Liver (tissue), 8 donors: ENCODE measurements at regions not wholly inside any gene's neighbourhood (a gene's known extent, or its start where the extent isn't known, plus 50 kb on each side); places are given as distances from the start of the nearest gene placed in this dataset.

Source experiments
- DNase-seq: peaks from one replicate; pipeline ENCODE4 v3.0.0-alpha.2; 2017; ENCODE audit warnings: low spot score
- H3K27ac ChIP-seq, 2 donors: one replicate each; pipeline ENCODE4 v1.7.0; 2013; ENCODE audit warnings: inconsistent platforms in 2 of 2, low read length in 2 of 2, control low read depth in 1 of 2, low read depth in 1 of 2, mild to moderate bottlenecking in 1 of 2
- H3K27me3 ChIP-seq, 4 donors: one replicate each; pipeline versions ENCODE4 v1.6.1 to v1.7.0; 2013; ENCODE audit warnings: low read length in 3 of 4, inconsistent platforms in 1 of 4, mild to moderate bottlenecking in 1 of 4, moderate library complexity in 1 of 4; ENCODE audit not compliant: control insufficient read depth in 4 of 4, insufficient read depth in 4 of 4
- H3K36me3 ChIP-seq, 4 donors: one replicate each; pipeline versions ENCODE4 v1.6.1 to v1.7.0; 2013; ENCODE audit warnings: low read length in 3 of 4, mild to moderate bottlenecking in 3 of 4, low read depth in 1 of 4, moderate library complexity in 1 of 4; ENCODE audit not compliant: control insufficient read depth in 4 of 4, insufficient read depth in 3 of 4
- H3K4me1 ChIP-seq, 4 donors: one replicate each; pipeline versions ENCODE4 v1.6.1 to v1.7.0; 2013; ENCODE audit warnings: low read length in 3 of 4, mild to moderate bottlenecking in 3 of 4, moderate library complexity in 1 of 4; ENCODE audit not compliant: control insufficient read depth in 4 of 4, insufficient read depth in 4 of 4
- H3K4me3 ChIP-seq, 3 donors: one replicate each; pipeline versions ENCODE4 v1.6.1 to v1.7.0; 2013; ENCODE audit warnings: low read length in 3 of 3, control low read depth in 1 of 3, low read depth in 1 of 3, mild to moderate bottlenecking in 1 of 3
- H3K9ac ChIP-seq, 2 donors: one replicate each; pipeline ENCODE4 v1.7.0; 2013; ENCODE audit warnings: low read length in 2 of 2, mild to moderate bottlenecking in 2 of 2, moderate library complexity in 2 of 2, control low read depth in 1 of 2, low read depth in 1 of 2
- H3K9me3 ChIP-seq, 4 donors: one replicate each; pipeline versions ENCODE4 v1.6.1 to v1.7.0; 2013; ENCODE audit warnings: low read length in 3 of 4; ENCODE audit not compliant: control insufficient read depth in 4 of 4
- ATF3 ChIP-seq: IDR thresholded peaks from 2 replicates; pipeline ENCODE4 v1.6.1; 2016; ENCODE audit warnings: antibody characterized with exemption
- CTCF ChIP-seq: fragments of 150-350 bp; IDR thresholded peaks from 2 replicates; pipeline ENCODE4 v1.5.1; 2017; ENCODE audit warnings: improper control_type of control experiment, low read depth, low read length; ENCODE audit not compliant: missing input control
- EGR1 ChIP-seq, 2 donors: IDR thresholded peaks; 2 replicates each; pipeline ENCODE4 v1.6.1; 2016 to 2018; ENCODE audit warnings: antibody characterized with exemption in 2 of 2, low read depth in 2 of 2
- FOXA1 ChIP-seq: IDR thresholded peaks from 2 replicates; pipeline ENCODE4 v1.6.1; 2016; ENCODE audit warnings: antibody characterized with exemption
- FOXA2 ChIP-seq: IDR thresholded peaks from 2 replicates; pipeline ENCODE4 v1.6.1; 2016; ENCODE audit warnings: antibody characterized with exemption
- HNF4A ChIP-seq, 2 donors: conservative IDR thresholded peaks; 2 replicates each; pipeline ENCODE4 v1.6.1; 2016; ENCODE audit warnings: antibody characterized with exemption in 2 of 2, mild to moderate bottlenecking in 2 of 2
- HNF4G ChIP-seq: IDR thresholded peaks from 2 replicates; pipeline ENCODE4 v1.6.1; 2016; ENCODE audit warnings: antibody characterized with exemption
- JUND ChIP-seq, 2 donors: IDR thresholded peaks; 2 replicates each; pipeline ENCODE4 v1.6.1; 2016; ENCODE audit warnings: antibody characterized with exemption in 2 of 2
- MAX ChIP-seq: IDR thresholded peaks from 2 replicates; pipeline ENCODE4 v1.6.1; 2016; ENCODE audit warnings: antibody characterized with exemption
- NR2F2 ChIP-seq: IDR thresholded peaks from 2 replicates; pipeline ENCODE4 v1.6.1; 2016; ENCODE audit warnings: antibody characterized with exemption
- RAD21 ChIP-seq, 2 donors: IDR thresholded peaks; 2 replicates each; pipeline ENCODE4 v1.6.1; 2016; ENCODE audit warnings: antibody characterized with exemption in 2 of 2, mild to moderate bottlenecking in 2 of 2
- RXRA ChIP-seq, 2 donors: IDR thresholded peaks; 2 replicates each; pipeline ENCODE4 v1.6.1; 2017 to 2018; ENCODE audit warnings: antibody characterized with exemption in 2 of 2, mild to moderate bottlenecking in 1 of 2
- SP1 ChIP-seq: IDR thresholded peaks from 2 replicates; pipeline ENCODE4 v1.6.1; 2018; ENCODE audit warnings: antibody characterized with exemption, mild to moderate bottlenecking
- TAF1 ChIP-seq: conservative IDR thresholded peaks from 2 replicates; pipeline ENCODE4 v1.6.1; 2016; ENCODE audit warnings: antibody characterized with exemption, mild to moderate bottlenecking
- YY1 ChIP-seq: IDR thresholded peaks from 2 replicates; pipeline ENCODE4 v1.6.1; 2016; ENCODE audit warnings: antibody characterized with exemption, mild to moderate bottlenecking
- WGBS: extraction: QIAGEN DNeasy Blood & Tissue Kit; methylation state at CpG from one replicate; pipeline ENCODE4 v1.1.7; 2013; 5-methylcytosine and 5-hydroxymethylcytosine counted together
- TF ChIP-seq, protein P1 (sequence below): IDR thresholded peaks from 2 replicates; pipeline ENCODE4 v1.6.1; 2016; ENCODE audit warnings: antibody characterized with exemption, mild to moderate bottlenecking
- TF ChIP-seq, protein P2 (sequence below): IDR thresholded peaks from 2 replicates; pipeline ENCODE4 v1.6.1; 2016; ENCODE audit warnings: antibody characterized with exemption
- donor health status: healthy.
- donor health status: healthy.
- donor health status: healthy.
- donor health status: healthy.
- donor health status: healthy.

- TF ChIP-seq, protein P1, sequence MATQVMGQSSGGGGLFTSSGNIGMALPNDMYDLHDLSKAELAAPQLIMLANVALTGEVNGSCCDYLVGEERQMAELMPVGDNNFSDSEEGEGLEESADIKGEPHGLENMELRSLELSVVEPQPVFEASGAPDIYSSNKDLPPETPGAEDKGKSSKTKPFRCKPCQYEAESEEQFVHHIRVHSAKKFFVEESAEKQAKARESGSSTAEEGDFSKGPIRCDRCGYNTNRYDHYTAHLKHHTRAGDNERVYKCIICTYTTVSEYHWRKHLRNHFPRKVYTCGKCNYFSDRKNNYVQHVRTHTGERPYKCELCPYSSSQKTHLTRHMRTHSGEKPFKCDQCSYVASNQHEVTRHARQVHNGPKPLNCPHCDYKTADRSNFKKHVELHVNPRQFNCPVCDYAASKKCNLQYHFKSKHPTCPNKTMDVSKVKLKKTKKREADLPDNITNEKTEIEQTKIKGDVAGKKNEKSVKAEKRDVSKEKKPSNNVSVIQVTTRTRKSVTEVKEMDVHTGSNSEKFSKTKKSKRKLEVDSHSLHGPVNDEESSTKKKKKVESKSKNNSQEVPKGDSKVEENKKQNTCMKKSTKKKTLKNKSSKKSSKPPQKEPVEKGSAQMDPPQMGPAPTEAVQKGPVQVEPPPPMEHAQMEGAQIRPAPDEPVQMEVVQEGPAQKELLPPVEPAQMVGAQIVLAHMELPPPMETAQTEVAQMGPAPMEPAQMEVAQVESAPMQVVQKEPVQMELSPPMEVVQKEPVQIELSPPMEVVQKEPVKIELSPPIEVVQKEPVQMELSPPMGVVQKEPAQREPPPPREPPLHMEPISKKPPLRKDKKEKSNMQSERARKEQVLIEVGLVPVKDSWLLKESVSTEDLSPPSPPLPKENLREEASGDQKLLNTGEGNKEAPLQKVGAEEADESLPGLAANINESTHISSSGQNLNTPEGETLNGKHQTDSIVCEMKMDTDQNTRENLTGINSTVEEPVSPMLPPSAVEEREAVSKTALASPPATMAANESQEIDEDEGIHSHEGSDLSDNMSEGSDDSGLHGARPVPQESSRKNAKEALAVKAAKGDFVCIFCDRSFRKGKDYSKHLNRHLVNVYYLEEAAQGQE, result no peak
- TF ChIP-seq RAD21 (IDR thresholded peaks at IDR 0.05), result peak in 1 of 2 donors; percentile 22
Observed at GRCh38 chr6:15755526-15755925, 92.7 kb upstream of the DTNBP1 start (continued).

DNA sequence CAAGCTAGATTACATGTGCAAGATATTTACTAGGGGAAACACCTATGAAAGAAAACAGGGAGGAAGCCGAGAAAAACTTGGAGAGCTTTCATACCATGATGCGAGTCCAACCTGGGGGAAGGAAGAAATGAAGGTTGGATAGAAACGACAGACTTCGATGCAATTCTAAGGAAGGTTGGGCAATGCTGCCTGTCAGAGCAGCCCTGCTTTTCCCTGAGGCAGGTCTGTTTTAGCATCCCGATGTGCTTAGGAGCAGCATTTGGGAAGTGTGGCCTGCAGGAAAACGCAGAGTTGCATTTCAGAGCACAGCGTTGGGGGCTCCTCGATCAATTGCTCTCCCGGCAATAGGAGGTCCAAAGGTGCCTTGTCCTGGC lies 91.9 kb upstream of the DTNBP1 start:
- no peak overlapping the region for H3K4me3 ChIP-seq
- peaks cover 0 to 4% (median 0%) of the 10 kb centered on the region in 4 donors for H3K27me3 ChIP-seq
- WGBS, result 93% methylated on average over 9 of the region's 9 CpGs
- no peaks in the 10 kb centered on the region for H3K36me3 ChIP-seq
- peaks cover 0 to 20% (median 12%) of the 10 kb centered on the region in 4 donors for H3K4me1 ChIP-seq
- no peaks in the 10 kb centered on the region for H3K9me3 ChIP-seq
- no peak overlapping the region for H3K27ac ChIP-seq
- DNase-seq, result no peak
- H3K9ac ChIP-seq, result no peak overlapping the region
- TF ChIP-seq ATF3, result no peak
- no peak for TF ChIP-seq RXRA (IDR thresholded peaks at IDR 0.05)
- no peak for TF ChIP-seq MAX
- no peak for TF ChIP-seq YY1
- TF ChIP-seq TAF1, result no peak
- no peak for TF ChIP-seq FOXA2
- TF ChIP-seq HNF4A (conservative IDR thresholded peaks at IDR 0.05), result no peak
- TF ChIP-seq FOXA1, result no peak
- no peak for TF ChIP-seq SP1
- TF ChIP-seq JUND (IDR thresholded peaks at IDR 0.05), result no peak
- no peak for TF ChIP-seq RAD21 (IDR thresholded peaks at IDR 0.05)
- no peak for TF ChIP-seq NR2F2
- no peak for TF ChIP-seq EGR1 (IDR thresholded peaks at IDR 0.05; ENCODE audit: low read depth in 2 of 2)
- TF ChIP-seq CTCF, result no peak

DNA sequence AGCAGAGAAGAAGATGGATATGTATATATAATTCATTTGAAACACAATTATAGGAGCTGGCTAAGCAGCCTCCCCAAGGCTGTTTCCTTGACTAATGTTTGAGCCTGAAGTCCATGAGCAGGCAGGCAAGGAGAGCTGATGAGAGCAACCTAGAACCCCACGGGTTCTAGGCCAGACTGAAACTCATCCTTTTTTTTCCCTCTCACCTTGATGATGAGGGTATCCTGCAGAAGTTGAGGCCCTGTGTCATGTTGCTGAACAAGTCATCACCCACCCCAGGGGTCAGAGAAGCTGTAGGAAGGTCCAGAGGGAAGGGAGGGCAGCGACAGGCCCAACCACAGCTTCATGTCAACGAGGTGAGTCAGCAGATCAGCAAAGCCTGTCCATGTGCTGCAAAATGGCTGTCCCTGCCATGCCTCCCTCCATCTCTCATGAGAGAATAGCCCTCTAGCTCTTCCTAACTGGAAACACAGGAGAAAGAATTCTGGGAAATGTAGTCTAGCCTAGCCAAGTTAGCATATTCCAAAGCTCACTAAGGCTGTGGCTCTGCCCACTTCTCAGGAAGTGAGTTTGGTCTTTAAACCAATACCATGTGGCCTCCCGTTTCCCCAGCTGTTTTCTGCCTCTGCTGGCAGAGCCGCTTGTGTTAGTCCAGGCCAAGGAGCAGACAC lies 91.3 kb upstream of the DTNBP1 start:
- Histone ChIP-seq H3K36me3 (no peaks in the 10 kb centered on the region), H3K27ac (no peak overlapping the region), H3K9me3 (no peaks in the 10 kb centered on the region), H3K4me3 (no peak overlapping the region), H3K4me1 (peaks cover 0 to 20% (median 12%) of the 10 kb centered on the region in 4 donors), H3K27me3 (peaks cover 0 to 4% (median 0%) of the 10 kb centered on the region in 4 donors), H3K9ac (no peak overlapping the region)
- DNase-seq, result no peak
- WGBS, result 86% methylated on average over 5 of the region's 5 CpGs
- no peak for TF ChIP-seq JUND (IDR thresholded peaks at IDR 0.05)
- no peak for TF ChIP-seq EGR1 (IDR thresholded peaks at IDR 0.05; ENCODE audit: low read depth in 2 of 2)
- no peak for TF ChIP-seq TAF1
- no peak for TF ChIP-seq NR2F2
- no peak for TF ChIP-seq YY1
- TF ChIP-seq, protein P2, sequence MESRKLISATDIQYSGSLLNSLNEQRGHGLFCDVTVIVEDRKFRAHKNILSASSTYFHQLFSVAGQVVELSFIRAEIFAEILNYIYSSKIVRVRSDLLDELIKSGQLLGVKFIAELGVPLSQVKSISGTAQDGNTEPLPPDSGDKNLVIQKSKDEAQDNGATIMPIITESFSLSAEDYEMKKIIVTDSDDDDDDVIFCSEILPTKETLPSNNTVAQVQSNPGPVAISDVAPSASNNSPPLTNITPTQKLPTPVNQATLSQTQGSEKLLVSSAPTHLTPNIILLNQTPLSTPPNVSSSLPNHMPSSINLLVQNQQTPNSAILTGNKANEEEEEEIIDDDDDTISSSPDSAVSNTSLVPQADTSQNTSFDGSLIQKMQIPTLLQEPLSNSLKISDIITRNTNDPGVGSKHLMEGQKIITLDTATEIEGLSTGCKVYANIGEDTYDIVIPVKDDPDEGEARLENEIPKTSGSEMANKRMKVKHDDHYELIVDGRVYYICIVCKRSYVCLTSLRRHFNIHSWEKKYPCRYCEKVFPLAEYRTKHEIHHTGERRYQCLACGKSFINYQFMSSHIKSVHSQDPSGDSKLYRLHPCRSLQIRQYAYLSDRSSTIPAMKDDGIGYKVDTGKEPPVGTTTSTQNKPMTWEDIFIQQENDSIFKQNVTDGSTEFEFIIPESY, result no peak
- TF ChIP-seq HNF4G, result no peak
- TF ChIP-seq FOXA2, result no peak
- TF ChIP-seq MAX, result no peak
- no peak for TF ChIP-seq CTCF
